Naive thymus-derived CD8-positive, alpha-beta T cell (primary cell): ENCODE measurements at regions not wholly inside any gene's neighbourhood (a gene's known extent, or its start where the extent isn't known, plus 50 kb on each side); places are given as distances from the start of the nearest gene placed in this dataset.

Experiments
- ATAC-seq, 2 donors: fragments of 150-1000 bp; cut with Tn5 transposase in 1 of 2; sonication (Bioruptor Pico), chemical (Tn5 transposase) in 1 of 2; 1 replicate in 1 of 2; 2 replicates in 1 of 2; pipeline ENCODE4 v1.10.0; 2021; ENCODE audit warnings: mild to moderate bottlenecking in 2 of 2, moderate library complexity in 2 of 2
- POLR2A ChIA-PET: fragments of 350-600 bp; sonication (Branson Sonifier 250); formaldehyde crosslinking; loops from one replicate; lab custom pipeline; 2021; ENCODE audit warnings: antibody characterized with exemption; lab: Charles Lee
- DNase-seq, 10 donors: peaks; one replicate each; pipeline versions ENCODE4 v3.0.0 to v3.0.0-alpha.2; 2020 to 2022
- H3K27ac Mint-ChIP-seq, 10 donors: one replicate each; pipeline ENCODE4 v1.8.0; 2020 to 2022; ENCODE audit warnings: mild to moderate bottlenecking in 10 of 10, mixed read lengths in 10 of 10, moderate library complexity in 4 of 10, inconsistent platforms in 1 of 10
- H3K27me3 Mint-ChIP-seq, 5 donors: one replicate each; pipeline ENCODE4 v1.8.0; 2021 to 2022; ENCODE audit warnings: mixed read lengths in 5 of 5
- H3K36me3 Mint-ChIP-seq, 3 donors: one replicate each; pipeline ENCODE4 v1.8.0; 2020 to 2022; ENCODE audit warnings: mixed read lengths in 3 of 3, mild to moderate bottlenecking in 2 of 3, inconsistent platforms in 1 of 3
- H3K4me1 Mint-ChIP-seq, 4 donors: one replicate each; pipeline ENCODE4 v1.8.0; 2021 to 2022; ENCODE audit warnings: mixed read lengths in 4 of 4
- H3K4me3 Mint-ChIP-seq, 10 donors: one replicate each; pipeline ENCODE4 v1.8.0; 2020 to 2022; ENCODE audit warnings: mild to moderate bottlenecking in 10 of 10, mixed read lengths in 10 of 10, moderate library complexity in 6 of 10, inconsistent platforms in 1 of 10
- H3K9me3 Mint-ChIP-seq, 9 donors: one replicate each; pipeline ENCODE4 v1.8.0; 2020 to 2022; ENCODE audit warnings: mixed read lengths in 9 of 9, mild to moderate bottlenecking in 3 of 9, inconsistent platforms in 1 of 9, moderate library complexity in 1 of 9

- Mint-ChIP-seq H3K27ac (no peak overlapping the region), H3K4me3 (no peak overlapping the region), H3K9me3 (peaks cover 0 to 9% (median 0%) of the 10 kb centered on the region in 9 donors), H3K27me3 (no peaks in the 10 kb centered on the region), H3K36me3 (no peaks in the 10 kb centered on the region), H3K4me1 (no peaks in the 10 kb centered on the region)
- ATAC-seq: no peak
- DNase-seq: no peak
- POLR2A ChIA-PET: no interaction called here
Measured at GRCh38 chr14:39847852-39848251, 415.6 kb upstream of the FBXO33 start.

DNA sequence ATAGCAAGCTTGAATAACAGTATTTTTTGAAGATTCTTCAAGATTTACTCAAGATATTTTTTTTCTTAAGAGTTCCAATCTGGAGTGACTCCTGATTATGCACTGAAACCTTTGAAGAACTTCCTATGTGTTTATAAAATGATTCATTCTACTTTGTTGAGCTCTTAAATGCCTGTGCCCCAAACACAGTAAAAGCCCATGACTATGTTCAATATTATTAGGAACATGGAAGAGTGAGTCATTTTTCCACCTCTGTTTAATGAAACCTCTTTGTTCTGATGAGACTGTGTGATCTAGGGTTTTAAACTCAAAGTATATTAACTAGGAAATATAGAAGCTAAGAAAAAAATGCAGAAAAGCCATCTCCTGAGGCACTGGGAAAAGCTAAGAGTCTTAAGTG, 415.0 kb upstream of the FBXO33 start:
- DNase-seq (no peak), ATAC-seq (no peak)
- Mint-ChIP-seq H3K36me3 (no peaks in the 10 kb centered on the region), H3K9me3 (peaks cover 0 to 9% (median 0%) of the 10 kb centered on the region in 9 donors), H3K4me1 (no peaks in the 10 kb centered on the region), H3K4me3 (no peak overlapping the region), H3K27me3 (no peaks in the 10 kb centered on the region), H3K27ac (no peak overlapping the region)
- POLR2A ChIA-PET: no interaction called here

DNA sequence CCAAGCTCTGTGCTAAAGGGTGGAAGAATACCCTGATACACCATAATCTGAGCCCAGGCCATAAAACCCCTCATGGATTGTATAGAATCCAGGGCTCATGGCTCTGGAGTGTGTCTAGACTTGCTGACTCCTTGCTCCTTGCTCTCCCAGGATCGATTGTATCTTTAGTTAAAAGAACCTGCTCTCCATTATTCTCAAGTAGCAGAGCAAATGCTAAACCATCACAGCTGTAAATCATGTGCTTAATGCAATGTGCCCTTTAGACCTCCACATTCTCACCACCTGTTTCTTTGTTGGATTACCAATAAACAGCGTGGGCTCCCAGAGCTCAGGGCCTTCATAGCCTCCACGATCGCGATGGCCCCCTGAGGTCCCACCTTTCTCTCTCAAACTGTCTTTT, 411.6 kb upstream of the FBXO33 start:
- H3K4me3 Mint-ChIP-seq: no peak overlapping the region
- DNase-seq (no peak), ATAC-seq (no peak)
- POLR2A ChIA-PET: no interaction called here
- peaks cover 0 to 27% (median 4%) of the 10 kb centered on the region in 9 donors for H3K9me3 Mint-ChIP-seq
- H3K27me3 Mint-ChIP-seq: no peaks in the 10 kb centered on the region
- no peaks in the 10 kb centered on the region for H3K4me1 Mint-ChIP-seq
- peaks cover 0 to 4% (median 0%) of the 10 kb centered on the region in 3 donors for H3K36me3 Mint-ChIP-seq
- H3K27ac Mint-ChIP-seq: no peak overlapping the region

DNA sequence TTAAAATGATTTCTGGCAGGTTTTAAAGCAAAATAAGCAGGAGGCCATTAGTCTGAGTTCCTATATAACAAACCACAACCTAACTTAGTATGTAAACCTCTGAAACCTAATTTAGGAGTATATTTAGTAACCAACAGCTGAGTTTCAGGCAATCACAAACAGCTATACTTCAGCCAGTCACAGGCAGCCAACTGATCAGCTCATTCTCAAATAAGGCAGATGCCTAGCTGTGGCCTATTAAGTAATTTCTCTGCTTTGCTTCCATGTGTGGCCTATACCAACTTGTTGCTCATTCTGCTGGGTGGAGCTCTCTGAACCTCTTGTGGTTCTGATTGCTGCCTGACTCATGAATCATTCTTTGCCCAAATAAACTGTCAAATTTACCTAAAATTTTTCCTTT, 408.9 kb upstream of the FBXO33 start:
- Mint-ChIP-seq H3K4me1 (no peaks in the 10 kb centered on the region), H3K27me3 (no peaks in the 10 kb centered on the region), H3K36me3 (peaks cover 0 to 4% (median 0%) of the 10 kb centered on the region in 3 donors), H3K4me3 (no peak overlapping the region), H3K9me3 (peaks cover 0 to 33% (median 4%) of the 10 kb centered on the region in 9 donors), H3K27ac (no peak overlapping the region)
- DNase-seq (no peak), ATAC-seq (no peak)
- POLR2A ChIA-PET: no interaction called here

DNA sequence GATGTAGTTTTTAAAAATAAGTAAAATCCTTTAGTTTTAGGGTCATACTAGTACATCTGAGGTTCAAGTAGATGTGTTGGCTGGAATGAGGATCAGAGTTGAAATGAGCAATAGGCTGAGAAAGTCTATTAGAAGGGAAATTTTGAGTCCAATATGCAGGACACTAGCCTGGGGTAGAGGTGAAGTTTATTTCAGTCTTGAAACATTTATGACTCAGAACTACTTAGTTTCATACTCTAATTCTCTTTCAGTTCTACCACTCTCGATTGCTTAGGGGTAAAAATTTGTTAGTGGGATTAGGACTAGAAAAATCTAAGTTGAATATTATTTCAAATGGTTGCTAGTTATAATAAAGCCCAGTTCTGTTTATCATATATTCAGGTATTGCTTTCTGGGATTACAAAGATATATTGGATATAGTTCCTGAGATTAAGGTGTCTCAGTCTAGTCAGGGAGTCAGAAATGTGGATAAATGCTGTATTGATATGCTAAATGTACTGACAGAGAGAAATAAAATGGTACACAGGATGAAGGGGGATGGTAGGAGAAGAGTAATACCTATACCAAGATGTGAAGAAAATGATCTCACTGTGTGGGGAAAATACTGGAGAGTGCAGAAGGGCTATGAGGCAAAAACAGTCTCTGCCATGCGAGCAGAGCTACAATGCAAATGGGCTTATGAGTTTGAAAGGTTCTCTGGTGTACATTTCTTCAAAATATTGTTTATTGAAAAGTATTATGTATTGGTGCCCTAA, 395.8 kb upstream of the FBXO33 start:
- H3K4me3 Mint-ChIP-seq: no peak overlapping the region
- H3K4me1 Mint-ChIP-seq: no peaks in the 10 kb centered on the region
- H3K9me3 Mint-ChIP-seq: peaks cover 0 to 16% (median 10%) of the 10 kb centered on the region in 9 donors
- POLR2A ChIA-PET: no interaction called here
- no peaks in the 10 kb centered on the region for H3K36me3 Mint-ChIP-seq
- H3K27ac Mint-ChIP-seq: no peak overlapping the region
- no peak for ATAC-seq
- no peak for DNase-seq
- H3K27me3 Mint-ChIP-seq: peaks cover 0 to 4% (median 0%) of the 10 kb centered on the region in 5 donors

DNA sequence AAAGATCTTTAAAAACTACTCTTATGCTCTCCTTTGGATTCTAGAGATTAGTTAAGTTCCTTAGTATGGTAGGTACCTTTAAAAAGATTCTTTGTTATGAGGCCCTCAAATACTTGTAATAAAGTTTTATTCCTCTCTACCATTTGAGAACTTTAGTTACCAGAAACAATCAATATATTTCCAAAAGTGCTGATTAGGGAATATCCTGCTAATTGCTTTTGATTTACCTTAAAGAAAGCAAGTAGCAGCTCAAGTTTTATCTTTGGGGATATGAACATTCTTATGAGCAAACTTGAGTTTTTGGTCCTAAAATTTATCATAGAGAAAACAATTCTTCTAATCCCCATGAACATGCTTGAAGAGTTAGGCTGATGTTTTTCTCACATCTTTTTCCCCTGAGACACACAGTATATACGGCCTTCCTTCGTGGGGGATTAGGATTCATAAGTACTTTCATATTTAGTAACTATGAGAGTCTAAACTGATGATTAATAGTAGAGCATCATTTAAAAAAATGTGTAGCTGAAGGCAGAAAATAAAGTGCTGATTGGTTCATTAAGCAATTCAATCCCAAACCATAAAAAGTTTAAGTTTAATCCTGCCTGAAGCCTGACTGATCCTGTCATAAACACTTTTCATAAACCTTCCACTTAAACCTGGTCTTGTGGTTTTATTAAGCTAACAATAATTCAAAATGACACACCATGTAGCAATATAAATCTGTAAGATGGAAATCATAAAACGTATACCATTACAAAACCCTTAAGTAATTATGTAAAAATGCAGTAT, 380.5 kb upstream of the FBXO33 start:
- Mint-ChIP-seq H3K4me3 (no peak overlapping the region), H3K27me3 (no peaks in the 10 kb centered on the region), H3K27ac (no peak overlapping the region), H3K36me3 (no peaks in the 10 kb centered on the region), H3K9me3 (peaks cover 0 to 7% (median 0%) of the 10 kb centered on the region in 9 donors), H3K4me1 (no peaks in the 10 kb centered on the region)
- ATAC-seq (no peak), DNase-seq (no peak)
- POLR2A ChIA-PET: no interaction called here

DNA sequence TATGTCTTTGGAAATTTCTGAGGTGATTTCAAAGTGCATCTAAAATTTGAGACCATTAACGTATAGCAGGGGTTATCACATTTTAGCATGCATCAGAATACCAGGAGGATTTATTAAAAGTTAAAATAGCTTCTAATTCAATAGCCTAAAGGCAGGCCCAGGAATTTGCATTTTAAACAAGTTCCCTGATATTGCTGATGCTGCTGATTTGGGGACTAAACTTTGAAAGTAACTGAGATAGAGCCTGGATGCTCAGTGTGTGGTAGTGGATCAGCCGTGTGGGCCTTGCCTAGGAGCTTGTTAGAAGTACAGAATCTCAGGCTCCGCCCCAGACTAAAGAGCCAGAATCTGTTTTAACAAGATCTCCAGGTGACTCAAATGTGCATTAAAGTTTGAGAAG, 375.0 kb upstream of the FBXO33 start:
- DNase-seq: no peak
- Mint-ChIP-seq H3K36me3 (no peaks in the 10 kb centered on the region), H3K27ac (no peak overlapping the region), H3K9me3 (peaks cover 0 to 6% (median 0%) of the 10 kb centered on the region in 9 donors), H3K4me1 (no peaks in the 10 kb centered on the region), H3K27me3 (no peaks in the 10 kb centered on the region), H3K4me3 (no peak overlapping the region)
- no peak for ATAC-seq
- POLR2A ChIA-PET: no interaction called here

- Mint-ChIP-seq H3K9me3 (peaks cover 0 to 25% (median 3%) of the 10 kb centered on the region in 9 donors), H3K27ac (no peak overlapping the region), H3K27me3 (no peaks in the 10 kb centered on the region), H3K4me3 (no peak overlapping the region), H3K4me1 (no peaks in the 10 kb centered on the region), H3K36me3 (peaks cover 0 to 3% (median 0%) of the 10 kb centered on the region in 3 donors)
- ATAC-seq: no peak
- POLR2A ChIA-PET: no interaction called here
- DNase-seq: no peak
Measured at GRCh38 chr14:39784461-39784860, 352.2 kb upstream of the FBXO33 start.

- POLR2A ChIA-PET: no interaction called here
- Mint-ChIP-seq H3K4me1 (no peaks in the 10 kb centered on the region), H3K27ac (no peak overlapping the region), H3K4me3 (no peak overlapping the region), H3K27me3 (no peaks in the 10 kb centered on the region), H3K9me3 (peaks cover 7 to 54% (median 15%) of the 10 kb centered on the region in 9 donors), H3K36me3 (peaks cover 0 to 13% (median 0%) of the 10 kb centered on the region in 3 donors)
- DNase-seq: no peak
- no peak for ATAC-seq
Measured at GRCh38 chr14:39781466-39781865, 349.2 kb upstream of the FBXO33 start.

- Mint-ChIP-seq H3K36me3 (peaks cover 0 to 9% (median 0%) of the 10 kb centered on the region in 3 donors), H3K4me1 (no peaks in the 10 kb centered on the region), H3K9me3 (peaks cover 4 to 20% (median 9%) of the 10 kb centered on the region in 9 donors), H3K27me3 (no peaks in the 10 kb centered on the region), H3K4me3 (no peak overlapping the region), H3K27ac (no peak overlapping the region)
- POLR2A ChIA-PET: no interaction called here
- ATAC-seq (no peak), DNase-seq (no peak)
Measured at GRCh38 chr14:39773387-39774126, 341.3 kb upstream of the FBXO33 start.

GRCh38 chr14:39772627-39773026, 340.4 kb upstream of the FBXO33 start:
- Mint-ChIP-seq H3K4me1 (peaks cover 0 to 3% (median under 1%) of the 10 kb centered on the region in 4 donors), H3K27ac (no peak overlapping the region), H3K36me3 (no peaks in the 10 kb centered on the region), H3K27me3 (no peaks in the 10 kb centered on the region), H3K9me3 (peaks cover 0 to 11% (median 2%) of the 10 kb centered on the region in 9 donors), H3K4me3 (no peak overlapping the region)
- ATAC-seq: no peak
- no peak for DNase-seq
- POLR2A ChIA-PET: no interaction called here

DNA sequence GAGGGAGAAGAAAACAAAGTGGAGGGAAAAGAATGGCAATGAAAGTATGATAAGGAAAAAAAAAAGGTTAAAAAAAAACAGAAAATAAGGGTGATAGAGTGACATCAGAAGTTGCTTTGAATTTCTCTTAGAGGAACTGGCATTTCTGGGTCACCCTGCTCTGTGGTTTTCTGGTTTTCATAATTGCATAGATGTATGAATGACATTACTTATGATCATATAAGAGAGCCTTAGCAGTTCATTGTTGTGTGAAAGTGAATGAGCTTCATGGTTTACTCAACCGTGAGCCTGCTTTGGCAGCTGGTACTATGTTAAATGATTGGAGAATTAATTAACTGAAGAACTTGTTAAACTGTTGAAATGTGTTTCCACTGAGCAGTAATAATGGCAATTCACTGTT, 336.4 kb upstream of the FBXO33 start:
- Mint-ChIP-seq H3K27ac (no peak overlapping the region), H3K36me3 (no peaks in the 10 kb centered on the region), H3K4me3 (no peak overlapping the region), H3K9me3 (peaks cover 0 to 4% (median 0%) of the 10 kb centered on the region in 9 donors), H3K4me1 (peaks cover 0 to 6% (median 1%) of the 10 kb centered on the region in 4 donors), H3K27me3 (peaks cover 0 to 1% (median 0%) of the 10 kb centered on the region in 5 donors)
- POLR2A ChIA-PET: no interaction called here
- ATAC-seq: no peak
- no peak for DNase-seq
